ENCODE measurements at regions not wholly inside any gene's neighbourhood (a gene's known extent, or its start where the extent isn't known, plus 50 kb on each side); places are given as distances from the start of the nearest gene placed in this dataset.

- DNase-seq (ENCODE audit: extremely low read depth, low read depth): no peak
- no peak for TF ChIP-seq CTCF (IDR thresholded peaks at IDR 0.05; ENCODE audit: low read depth, low read length, missing control alignments)
- no peak overlapping the region for H3K4me3 ChIP-seq (replicated peaks; ENCODE audit: low read depth, low read length)
These were observed 1533.0 kb downstream of the UQCRFS1 start for GRCh38 chr19:27679905-27680304.

GRCh38 chr19:27679399-27679798, 1533.6 kb downstream of the UQCRFS1 start:
- no peak for DNase-seq (ENCODE audit: extremely low read depth, low read depth)
- H3K4me3 ChIP-seq (replicated peaks; ENCODE audit: low read depth, low read length): no peak overlapping the region
- no peak for TF ChIP-seq CTCF (IDR thresholded peaks at IDR 0.05; ENCODE audit: low read depth, low read length, missing control alignments)

GRCh38 chr19:27676877-27677276, 1536.1 kb downstream of the UQCRFS1 start:
- no peak for DNase-seq (ENCODE audit: extremely low read depth, low read depth)
- no peak for TF ChIP-seq CTCF (IDR thresholded peaks at IDR 0.05; ENCODE audit: low read depth, low read length, missing control alignments)
- no peak overlapping the region for H3K4me3 ChIP-seq (replicated peaks; ENCODE audit: low read depth, low read length)

GRCh38 chr19:27676334-27676733, 1536.6 kb downstream of the UQCRFS1 start:
- no peak for DNase-seq (ENCODE audit: extremely low read depth, low read depth)
- no peak for TF ChIP-seq CTCF (IDR thresholded peaks at IDR 0.05; ENCODE audit: low read depth, low read length, missing control alignments)
- no peak overlapping the region for H3K4me3 ChIP-seq (replicated peaks; ENCODE audit: low read depth, low read length)

- no peak overlapping the region for H3K4me3 ChIP-seq (replicated peaks; ENCODE audit: low read depth, low read length)
- no peak for DNase-seq (ENCODE audit: extremely low read depth, low read depth)
- no peak for TF ChIP-seq CTCF (IDR thresholded peaks at IDR 0.05; ENCODE audit: low read depth, low read length, missing control alignments)
These were observed 1537.2 kb downstream of the UQCRFS1 start for GRCh38 chr19:27675771-27676170.

- no peak for DNase-seq (ENCODE audit: extremely low read depth, low read depth)
- no peak overlapping the region for H3K4me3 ChIP-seq (replicated peaks; ENCODE audit: low read depth, low read length)
- no peak for TF ChIP-seq CTCF (IDR thresholded peaks at IDR 0.05; ENCODE audit: low read depth, low read length, missing control alignments)
These were observed 1538.2 kb downstream of the UQCRFS1 start for GRCh38 chr19:27674701-27675100.

- DNase-seq (ENCODE audit: extremely low read depth, low read depth): no peak
- no peak overlapping the region for H3K4me3 ChIP-seq (replicated peaks; ENCODE audit: low read depth, low read length)
- TF ChIP-seq CTCF (IDR thresholded peaks at IDR 0.05; ENCODE audit: low read depth, low read length, missing control alignments): no peak
These were observed 1539.0 kb downstream of the UQCRFS1 start for GRCh38 chr19:27673986-27674385.
